GM23338 (cell line): ENCODE measurements at regions not wholly inside any gene's neighbourhood (a gene's known extent, or its start where the extent isn't known, plus 50 kb on each side); places are given as distances from the start of the nearest gene placed in this dataset.

ENCODE experiments used
- ATAC-seq: fragments of 200-7000 bp; cut with Tn5 transposase; 3 replicates; pipeline ENCODE4 v1.9.1; 2020
- DNase-seq: peaks from one replicate; pipeline ENCODE4 v3.0.0-alpha.2; 2015; ENCODE audit warnings: low spot score
- H2AFZ ChIP-seq: fragments of 200-600 bp; sonication (generic); 2 replicates; pipeline ENCODE4 v1.8.0; 2016; ENCODE audit warnings: antibody characterized with exemption, mild to moderate bottlenecking, moderate library complexity
- H3F3A ChIP-seq: fragments of 200-600 bp; sonication (generic); replicated peaks from 2 replicates; pipeline ENCODE4 v1.8.0; 2017; ENCODE audit warnings: antibody characterized with exemption, mixed run types, low read depth
- H3K27ac ChIP-seq: fragments of 200-600 bp; sonication (generic); 2 replicates; pipeline ENCODE4 v1.6.1; 2016; ENCODE audit warnings: low read depth
- H3K27me3 ChIP-seq: fragments of 200-600 bp; sonication (generic); 2 replicates; pipeline ENCODE4 v1.8.0; 2016; ENCODE audit warnings: mild to moderate bottlenecking, mixed run types, moderate library complexity; ENCODE audit not compliant: insufficient read depth
- H3K36me3 ChIP-seq: fragments of 200-600 bp; sonication (generic); 2 replicates; pipeline ENCODE4 v1.8.0; 2016; ENCODE audit warnings: mild to moderate bottlenecking; ENCODE audit not compliant: insufficient read depth
- H3K4me1 ChIP-seq: fragments of 200-600 bp; sonication (generic); 2 replicates; pipeline ENCODE4 v1.8.0; 2016; ENCODE audit warnings: mild to moderate bottlenecking, moderate library complexity; ENCODE audit not compliant: insufficient read depth
- H3K4me2 ChIP-seq: fragments of 200-600 bp; sonication (generic); 2 replicates; pipeline ENCODE4 v1.7.1; 2017; ENCODE audit warnings: mixed run types
- H3K4me3 ChIP-seq: fragments of 200-600 bp; sonication (generic); 2 replicates; pipeline ENCODE4 v1.6.1; 2016; ENCODE audit warnings: mixed run types
- H3K79me2 ChIP-seq: fragments of 200-600 bp; sonication (generic); replicated peaks from 2 replicates; pipeline ENCODE4 v1.8.0; 2017; ENCODE audit warnings: mild to moderate bottlenecking; ENCODE audit not compliant: insufficient read depth
- H3K9me2 ChIP-seq: fragments of 200-600 bp; sonication (generic); 2 replicates; pipeline ENCODE4 v1.8.0; 2017; ENCODE audit not compliant: insufficient read depth
- H4K20me1 ChIP-seq: fragments of 200-600 bp; sonication (generic); replicated peaks from 2 replicates; pipeline ENCODE4 v1.8.0; 2017; ENCODE audit warnings: mild to moderate bottlenecking; ENCODE audit not compliant: insufficient read depth
- H3K27ac Mint-ChIP-seq: 2 replicates; pipeline ENCODE4 v1.8.0; 2020; ENCODE audit warnings: inconsistent platforms, mild to moderate bottlenecking, moderate library complexity, mixed read lengths
- H3K27me3 Mint-ChIP-seq: 3 replicates; pipeline ENCODE4 v1.8.0; 2022; ENCODE audit warnings: low read depth, mild to moderate bottlenecking, moderate library complexity, mixed read lengths, inconsistent platforms; ENCODE audit not compliant: insufficient read depth, poor library complexity
- H3K36me3 Mint-ChIP-seq: 3 replicates; pipeline ENCODE4 v1.8.0; 2021; ENCODE audit warnings: low read depth, mild to moderate bottlenecking, inconsistent platforms, moderate library complexity, mixed read lengths
- H3K4me1 Mint-ChIP-seq: 3 replicates; pipeline ENCODE4 v1.8.0; 2020; ENCODE audit warnings: mild to moderate bottlenecking, inconsistent platforms, mixed read lengths
- H3K4me3 Mint-ChIP-seq: 3 replicates; pipeline ENCODE4 v1.8.0; 2021; ENCODE audit warnings: moderate library complexity, mild to moderate bottlenecking, inconsistent platforms, mixed read lengths
- H3K9me3 Mint-ChIP-seq: 3 replicates; pipeline ENCODE4 v1.8.0; 2020; ENCODE audit warnings: moderate library complexity, mild to moderate bottlenecking, inconsistent platforms, mixed read lengths
- CREB1 ChIP-seq: fragments of 250-450 bp; sonication (Bioruptor Pico); IDR thresholded peaks from 2 replicates; pipeline ENCODE4 v1.5.0; 2020; ENCODE audit warnings: low read depth, mild to moderate bottlenecking, moderate library complexity
- EZH2 ChIP-seq: fragments of 200-600 bp; sonication (generic); IDR thresholded peaks from one replicate; pipeline ENCODE4 v1.8.0; 2017; ENCODE audit warnings: antibody characterized with exemption, mild to moderate bottlenecking, low read depth; ENCODE audit not compliant: unreplicated experiment
- EZH2phosphoT487 ChIP-seq: fragments of 200-600 bp; sonication (generic); IDR thresholded peaks from one replicate; pipeline ENCODE4 v1.8.1; 2018; ENCODE audit warnings: antibody characterized with exemption; ENCODE audit not compliant: unreplicated experiment
- JUNB ChIP-seq: IDR thresholded peaks from one replicate; pipeline ENCODE4 v1.6.1; 2016; ENCODE audit warnings: antibody characterized with exemption; ENCODE audit not compliant: unreplicated experiment
- NANOG ChIP-seq: IDR thresholded peaks from 2 replicates; pipeline ENCODE4 v1.6.1; 2016; ENCODE audit warnings: antibody characterized with exemption, borderline replicate concordance
- POLR2AphosphoS5 ChIP-seq: IDR thresholded peaks from 2 replicates; pipeline ENCODE4 v1.6.1; 2016; ENCODE audit warnings: antibody characterized with exemption, low read depth
- STAT1 ChIP-seq: IDR thresholded peaks from one replicate; pipeline ENCODE4 v1.6.1; 2016; ENCODE audit warnings: antibody characterized with exemption; ENCODE audit not compliant: unreplicated experiment
- ZNF114 ChIP-seq: fragments of 250-450 bp; sonication (Bioruptor Pico); IDR thresholded peaks from 2 replicates; pipeline ENCODE4 v1.5.0; 2020; ENCODE audit warnings: mild to moderate bottlenecking, moderate library complexity
- ZNF331 ChIP-seq: fragments of 250-450 bp; sonication (Bioruptor Pico); IDR thresholded peaks from 2 replicates; pipeline ENCODE4 v1.5.0; 2020; ENCODE audit warnings: low read depth, mild to moderate bottlenecking, moderate library complexity
- TF ChIP-seq, protein P1 (sequence below): IDR thresholded peaks from 2 replicates; pipeline ENCODE4 v1.6.1; 2016; ENCODE audit warnings: antibody characterized with exemption
- TF ChIP-seq, protein P2 (sequence below): IDR thresholded peaks from one replicate; pipeline ENCODE4 v1.6.1; 2018; ENCODE audit warnings: antibody characterized with exemption; ENCODE audit not compliant: unreplicated experiment
- TF ChIP-seq, protein P3 (sequence below): fragments of 250-450 bp; sonication (Bioruptor Pico); IDR thresholded peaks from 2 replicates; pipeline ENCODE4 v1.5.0; 2020; ENCODE audit warnings: mild to moderate bottlenecking, moderate library complexity
- TF ChIP-seq, protein P4 (sequence below), 2 experiments: fragments of 200-600 bp in 1 of 2; sonication (generic) in 1 of 2; conservative IDR thresholded peaks; 2 replicates each; pipeline versions ENCODE4 v1.5.1 to v1.6.1; 2016 to 2017; ENCODE audit warnings: antibody characterized with exemption in 2 of 2, low read depth in 2 of 2, mild to moderate bottlenecking in 2 of 2, moderate library complexity in 1 of 2

DNA sequence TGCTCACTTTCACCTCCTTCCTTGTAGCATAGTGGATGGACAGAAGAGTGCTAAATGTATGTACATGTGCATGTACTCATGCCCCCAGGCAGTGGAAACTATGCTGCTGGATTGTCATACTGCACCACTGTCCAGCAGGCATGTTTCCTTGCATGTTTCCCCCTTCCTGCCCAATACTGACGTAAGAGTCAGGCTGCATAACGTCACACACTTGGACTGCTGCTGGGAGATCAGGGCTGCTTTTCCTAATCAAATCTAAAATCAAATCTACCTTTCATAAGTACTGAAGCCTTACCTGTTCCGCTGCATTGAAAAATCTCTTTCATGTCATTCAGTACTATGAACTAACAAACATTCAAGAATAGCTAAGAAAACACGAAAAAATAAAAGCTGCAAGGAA lies 67.9 kb upstream of the ROBO1 start:
- no peak overlapping the region for H3K4me3 ChIP-seq
- H3F3A ChIP-seq, result no peaks in the 10 kb centered on the region
- DNase-seq (no peak), ATAC-seq (no peak)
- H3K4me3 Mint-ChIP-seq, result no peak overlapping the region
- no peaks in the 10 kb centered on the region for H3K36me3 ChIP-seq
- no peaks in the 10 kb centered on the region for H3K79me2 ChIP-seq
- no peaks in the 10 kb centered on the region for H3K4me1 Mint-ChIP-seq
- peaks cover 6% of the 10 kb centered on the region; the same call in 1 of the 3 replicates for H3K9me3 Mint-ChIP-seq
- no peaks in the 10 kb centered on the region for H3K36me3 Mint-ChIP-seq
- no peak overlapping the region for H3K27ac ChIP-seq
- no peak overlapping the region for H2AFZ ChIP-seq
- H4K20me1 ChIP-seq, result no peaks in the 10 kb centered on the region
- no peak for TF ChIP-seq POLR2AphosphoS5
- TF ChIP-seq, protein P1, sequence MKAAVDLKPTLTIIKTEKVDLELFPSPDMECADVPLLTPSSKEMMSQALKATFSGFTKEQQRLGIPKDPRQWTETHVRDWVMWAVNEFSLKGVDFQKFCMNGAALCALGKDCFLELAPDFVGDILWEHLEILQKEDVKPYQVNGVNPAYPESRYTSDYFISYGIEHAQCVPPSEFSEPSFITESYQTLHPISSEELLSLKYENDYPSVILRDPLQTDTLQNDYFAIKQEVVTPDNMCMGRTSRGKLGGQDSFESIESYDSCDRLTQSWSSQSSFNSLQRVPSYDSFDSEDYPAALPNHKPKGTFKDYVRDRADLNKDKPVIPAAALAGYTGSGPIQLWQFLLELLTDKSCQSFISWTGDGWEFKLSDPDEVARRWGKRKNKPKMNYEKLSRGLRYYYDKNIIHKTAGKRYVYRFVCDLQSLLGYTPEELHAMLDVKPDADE, result no peak
- no peak for TF ChIP-seq JUNB
- TF ChIP-seq CREB1 (CRISPR knock-in tag), result no peak
- TF ChIP-seq ZNF331 (CRISPR knock-in tag), result no peak
- TF ChIP-seq, protein P2, sequence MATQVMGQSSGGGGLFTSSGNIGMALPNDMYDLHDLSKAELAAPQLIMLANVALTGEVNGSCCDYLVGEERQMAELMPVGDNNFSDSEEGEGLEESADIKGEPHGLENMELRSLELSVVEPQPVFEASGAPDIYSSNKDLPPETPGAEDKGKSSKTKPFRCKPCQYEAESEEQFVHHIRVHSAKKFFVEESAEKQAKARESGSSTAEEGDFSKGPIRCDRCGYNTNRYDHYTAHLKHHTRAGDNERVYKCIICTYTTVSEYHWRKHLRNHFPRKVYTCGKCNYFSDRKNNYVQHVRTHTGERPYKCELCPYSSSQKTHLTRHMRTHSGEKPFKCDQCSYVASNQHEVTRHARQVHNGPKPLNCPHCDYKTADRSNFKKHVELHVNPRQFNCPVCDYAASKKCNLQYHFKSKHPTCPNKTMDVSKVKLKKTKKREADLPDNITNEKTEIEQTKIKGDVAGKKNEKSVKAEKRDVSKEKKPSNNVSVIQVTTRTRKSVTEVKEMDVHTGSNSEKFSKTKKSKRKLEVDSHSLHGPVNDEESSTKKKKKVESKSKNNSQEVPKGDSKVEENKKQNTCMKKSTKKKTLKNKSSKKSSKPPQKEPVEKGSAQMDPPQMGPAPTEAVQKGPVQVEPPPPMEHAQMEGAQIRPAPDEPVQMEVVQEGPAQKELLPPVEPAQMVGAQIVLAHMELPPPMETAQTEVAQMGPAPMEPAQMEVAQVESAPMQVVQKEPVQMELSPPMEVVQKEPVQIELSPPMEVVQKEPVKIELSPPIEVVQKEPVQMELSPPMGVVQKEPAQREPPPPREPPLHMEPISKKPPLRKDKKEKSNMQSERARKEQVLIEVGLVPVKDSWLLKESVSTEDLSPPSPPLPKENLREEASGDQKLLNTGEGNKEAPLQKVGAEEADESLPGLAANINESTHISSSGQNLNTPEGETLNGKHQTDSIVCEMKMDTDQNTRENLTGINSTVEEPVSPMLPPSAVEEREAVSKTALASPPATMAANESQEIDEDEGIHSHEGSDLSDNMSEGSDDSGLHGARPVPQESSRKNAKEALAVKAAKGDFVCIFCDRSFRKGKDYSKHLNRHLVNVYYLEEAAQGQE, result no peak
- TF ChIP-seq ZNF114 (CRISPR knock-in tag), result no peak
- no peak for TF ChIP-seq EZH2phosphoT487
- TF ChIP-seq, protein P3, sequence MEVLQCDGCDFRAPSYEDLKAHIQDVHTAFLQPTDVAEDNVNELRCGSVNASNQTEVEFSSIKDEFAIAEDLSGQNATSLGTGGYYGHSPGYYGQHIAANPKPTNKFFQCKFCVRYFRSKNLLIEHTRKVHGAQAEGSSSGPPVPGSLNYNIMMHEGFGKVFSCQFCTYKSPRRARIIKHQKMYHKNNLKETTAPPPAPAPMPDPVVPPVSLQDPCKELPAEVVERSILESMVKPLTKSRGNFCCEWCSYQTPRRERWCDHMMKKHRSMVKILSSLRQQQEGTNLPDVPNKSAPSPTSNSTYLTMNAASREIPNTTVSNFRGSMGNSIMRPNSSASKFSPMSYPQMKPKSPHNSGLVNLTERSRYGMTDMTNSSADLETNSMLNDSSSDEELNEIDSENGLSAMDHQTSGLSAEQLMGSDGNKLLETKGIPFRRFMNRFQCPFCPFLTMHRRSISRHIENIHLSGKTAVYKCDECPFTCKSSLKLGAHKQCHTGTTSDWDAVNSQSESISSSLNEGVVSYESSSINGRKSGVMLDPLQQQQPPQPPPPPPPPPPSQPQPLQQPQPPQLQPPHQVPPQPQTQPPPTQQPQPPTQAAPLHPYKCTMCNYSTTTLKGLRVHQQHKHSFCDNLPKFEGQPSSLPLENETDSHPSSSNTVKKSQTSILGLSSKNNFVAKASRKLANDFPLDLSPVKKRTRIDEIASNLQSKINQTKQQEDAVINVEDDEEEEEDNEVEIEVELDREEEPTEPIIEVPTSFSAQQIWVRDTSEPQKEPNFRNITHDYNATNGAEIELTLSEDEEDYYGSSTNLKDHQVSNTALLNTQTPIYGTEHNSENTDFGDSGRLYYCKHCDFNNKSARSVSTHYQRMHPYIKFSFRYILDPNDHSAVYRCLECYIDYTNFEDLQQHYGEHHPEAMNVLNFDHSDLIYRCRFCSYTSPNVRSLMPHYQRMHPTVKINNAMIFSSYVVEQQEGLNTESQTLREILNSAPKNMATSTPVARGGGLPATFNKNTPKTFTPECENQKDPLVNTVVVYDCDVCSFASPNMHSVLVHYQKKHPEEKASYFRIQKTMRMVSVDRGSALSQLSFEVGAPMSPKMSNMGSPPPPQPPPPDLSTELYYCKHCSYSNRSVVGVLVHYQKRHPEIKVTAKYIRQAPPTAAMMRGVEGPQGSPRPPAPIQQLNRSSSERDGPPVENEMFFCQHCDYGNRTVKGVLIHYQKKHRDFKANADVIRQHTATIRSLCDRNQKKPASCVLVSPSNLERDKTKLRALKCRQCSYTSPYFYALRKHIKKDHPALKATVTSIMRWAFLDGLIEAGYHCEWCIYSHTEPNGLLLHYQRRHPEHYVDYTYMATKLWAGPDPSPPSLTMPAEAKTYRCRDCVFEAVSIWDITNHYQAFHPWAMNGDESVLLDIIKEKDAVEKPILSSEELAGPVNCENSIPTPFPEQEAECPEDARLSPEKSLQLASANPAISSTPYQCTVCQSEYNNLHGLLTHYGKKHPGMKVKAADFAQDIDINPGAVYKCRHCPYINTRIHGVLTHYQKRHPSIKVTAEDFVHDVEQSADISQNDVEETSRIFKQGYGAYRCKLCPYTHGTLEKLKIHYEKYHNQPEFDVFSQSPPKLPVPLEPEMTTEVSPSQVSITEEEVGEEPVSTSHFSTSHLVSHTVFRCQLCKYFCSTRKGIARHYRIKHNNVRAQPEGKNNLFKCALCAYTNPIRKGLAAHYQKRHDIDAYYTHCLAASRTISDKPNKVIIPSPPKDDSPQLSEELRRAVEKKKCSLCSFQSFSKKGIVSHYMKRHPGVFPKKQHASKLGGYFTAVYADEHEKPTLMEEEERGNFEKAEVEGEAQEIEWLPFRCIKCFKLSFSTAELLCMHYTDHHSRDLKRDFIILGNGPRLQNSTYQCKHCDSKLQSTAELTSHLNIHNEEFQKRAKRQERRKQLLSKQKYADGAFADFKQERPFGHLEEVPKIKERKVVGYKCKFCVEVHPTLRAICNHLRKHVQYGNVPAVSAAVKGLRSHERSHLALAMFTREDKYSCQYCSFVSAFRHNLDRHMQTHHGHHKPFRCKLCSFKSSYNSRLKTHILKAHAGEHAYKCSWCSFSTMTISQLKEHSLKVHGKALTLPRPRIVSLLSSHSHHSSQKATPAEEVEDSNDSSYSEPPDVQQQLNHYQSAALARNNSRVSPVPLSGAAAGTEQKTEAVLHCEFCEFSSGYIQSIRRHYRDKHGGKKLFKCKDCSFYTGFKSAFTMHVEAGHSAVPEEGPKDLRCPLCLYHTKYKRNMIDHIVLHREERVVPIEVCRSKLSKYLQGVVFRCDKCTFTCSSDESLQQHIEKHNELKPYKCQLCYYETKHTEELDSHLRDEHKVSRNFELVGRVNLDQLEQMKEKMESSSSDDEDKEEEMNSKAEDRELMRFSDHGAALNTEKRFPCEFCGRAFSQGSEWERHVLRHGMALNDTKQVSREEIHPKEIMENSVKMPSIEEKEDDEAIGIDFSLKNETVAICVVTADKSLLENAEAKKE (CRISPR knock-in tag), result no peak
- no peak for TF ChIP-seq NANOG
- TF ChIP-seq EZH2, result no peak
- TF ChIP-seq, protein P4, sequence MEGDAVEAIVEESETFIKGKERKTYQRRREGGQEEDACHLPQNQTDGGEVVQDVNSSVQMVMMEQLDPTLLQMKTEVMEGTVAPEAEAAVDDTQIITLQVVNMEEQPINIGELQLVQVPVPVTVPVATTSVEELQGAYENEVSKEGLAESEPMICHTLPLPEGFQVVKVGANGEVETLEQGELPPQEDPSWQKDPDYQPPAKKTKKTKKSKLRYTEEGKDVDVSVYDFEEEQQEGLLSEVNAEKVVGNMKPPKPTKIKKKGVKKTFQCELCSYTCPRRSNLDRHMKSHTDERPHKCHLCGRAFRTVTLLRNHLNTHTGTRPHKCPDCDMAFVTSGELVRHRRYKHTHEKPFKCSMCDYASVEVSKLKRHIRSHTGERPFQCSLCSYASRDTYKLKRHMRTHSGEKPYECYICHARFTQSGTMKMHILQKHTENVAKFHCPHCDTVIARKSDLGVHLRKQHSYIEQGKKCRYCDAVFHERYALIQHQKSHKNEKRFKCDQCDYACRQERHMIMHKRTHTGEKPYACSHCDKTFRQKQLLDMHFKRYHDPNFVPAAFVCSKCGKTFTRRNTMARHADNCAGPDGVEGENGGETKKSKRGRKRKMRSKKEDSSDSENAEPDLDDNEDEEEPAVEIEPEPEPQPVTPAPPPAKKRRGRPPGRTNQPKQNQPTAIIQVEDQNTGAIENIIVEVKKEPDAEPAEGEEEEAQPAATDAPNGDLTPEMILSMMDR (conservative IDR thresholded peaks at IDR 0.05; ENCODE audit: low read depth in 2 of 2), result no peak
- TF ChIP-seq STAT1, result no peak
- H3K9me2 ChIP-seq, result no peaks in the 10 kb centered on the region
- H3K4me1 ChIP-seq, result no peaks in the 10 kb centered on the region
- H3K27me3 ChIP-seq, result no peaks in the 10 kb centered on the region
- peak overlapping the region; percentile 17; the same call in 1 of the 2 replicates for H3K27ac Mint-ChIP-seq
- no peak overlapping the region for H3K4me2 ChIP-seq
- peaks cover 2% of the 10 kb centered on the region for H3K27me3 Mint-ChIP-seq
